RWPE2 (cell line): ENCODE measurements at regions not wholly inside any gene's neighbourhood (a gene's known extent, or its start where the extent isn't known, plus 50 kb on each side); places are given as distances from the start of the nearest gene placed in this dataset.
A peak's percentile ranks its signal among the peaks of the same experiment; 100 is the strongest.
"Not testable (repeated sequence)": the region's sequence is repeated elsewhere in the genome, so short reads cannot be mapped to it uniquely, and the experiment has no call there.

ENCODE experiments used
- ATAC-seq: fragments of 200-7000 bp; cut with Tn5 transposase; 3 replicates; pipeline ENCODE4 v1.9.1; 2021; ENCODE audit warnings: low read depth
- DNase-seq: peaks from one replicate; pipeline ENCODE4 v3.0.0-alpha.2; 2020; ENCODE audit warnings: low spot score
- H3K27ac ChIP-seq: fragments of 450-650 bp; 2 replicates; pipeline ENCODE4 v1.5.1; 2017; ENCODE audit warnings: mild to moderate bottlenecking; ENCODE audit not compliant: poor library complexity, severe bottlenecking
- H3K27me3 ChIP-seq: fragments of 250-450 bp; sonication (Bioruptor Pico); 2 replicates; pipeline ENCODE4 v1.5.1; 2021; ENCODE audit warnings: mild to moderate bottlenecking, moderate library complexity; ENCODE audit not compliant: insufficient read depth, poor library complexity, severe bottlenecking
- H3K36me3 ChIP-seq: fragments of 250-450 bp; sonication (Bioruptor Pico); 2 replicates; pipeline ENCODE4 v1.5.1; 2020; ENCODE audit warnings: low read depth, mild to moderate bottlenecking, moderate library complexity
- H3K4me1 ChIP-seq: fragments of 250-450 bp; sonication (Bioruptor Pico); 2 replicates; pipeline ENCODE4 v1.5.1; 2021; ENCODE audit warnings: mild to moderate bottlenecking, moderate library complexity; ENCODE audit not compliant: insufficient read depth, poor library complexity, severe bottlenecking
- H3K4me3 ChIP-seq: fragments of 250-450 bp; sonication (Bioruptor Pico); 2 replicates; pipeline ENCODE4 v1.5.1; 2021; ENCODE audit warnings: mild to moderate bottlenecking, moderate library complexity; ENCODE audit not compliant: severe bottlenecking
- H3K9me3 ChIP-seq: fragments of 250-450 bp; sonication (Bioruptor Pico); 2 replicates; pipeline ENCODE4 v1.5.1; 2021; ENCODE audit warnings: mild to moderate bottlenecking, moderate library complexity; ENCODE audit not compliant: severe bottlenecking
- CTCF ChIP-seq: fragments of 450-650 bp; IDR thresholded peaks from one replicate; pipeline ENCODE4 v1.5.1; 2017; ENCODE audit warnings: mild to moderate bottlenecking, moderate library complexity; ENCODE audit not compliant: poor library complexity, severe bottlenecking

- ATAC-seq (peak; percentile 51; the same call in 1 of the 3 replicates), DNase-seq (no peak)
- no peak for TF ChIP-seq CTCF
- no peak overlapping the region for H3K4me3 ChIP-seq
- peaks cover 20% of the 10 kb centered on the region for H3K4me1 ChIP-seq
- H3K36me3 ChIP-seq, result no peaks in the 10 kb centered on the region
- peak overlapping the region; percentile 67 for H3K27ac ChIP-seq
- H3K27me3 ChIP-seq, result no peaks in the 10 kb centered on the region
- H3K9me3 ChIP-seq, result no peaks in the 10 kb centered on the region
These were observed 1380.6 kb downstream of the CDH8 start for GRCh38 chr16:60655514-60656153.

GRCh38 chr16:60651346-60651745, 1384.9 kb downstream of the CDH8 start:
- Histone ChIP-seq H3K27me3 (no peaks in the 10 kb centered on the region), H3K27ac (no peak overlapping the region), H3K9me3 (no peaks in the 10 kb centered on the region), H3K4me3 (no peak overlapping the region), H3K36me3 (no peaks in the 10 kb centered on the region), H3K4me1 (peaks cover 48% of the 10 kb centered on the region)
- TF ChIP-seq CTCF, result no peak
- ATAC-seq, result peak; percentile 61
- no peak for DNase-seq

GRCh38 chr16:60648290-60648689, 1387.9 kb downstream of the CDH8 start:
- Histone ChIP-seq H3K9me3 (no peaks in the 10 kb centered on the region), H3K36me3 (no peaks in the 10 kb centered on the region), H3K27ac (peak overlapping the region; percentile 81), H3K4me1 (peaks cover 42% of the 10 kb centered on the region), H3K4me3 (no peak overlapping the region), H3K27me3 (no peaks in the 10 kb centered on the region)
- DNase-seq (no peak), ATAC-seq (peak; percentile 88)
- TF ChIP-seq CTCF, result no peak

- H3K9me3 ChIP-seq, H3K36me3 ChIP-seq, H3K27me3 ChIP-seq, ATAC-seq, H3K4me3 ChIP-seq, DNase-seq: not testable (repeated sequence)
- H3K4me1 ChIP-seq, result peaks cover 50% of the 10 kb centered on the region
- H3K27ac ChIP-seq, result peak overlapping the region; percentile 81
These were observed 1388.8 kb downstream of the CDH8 start for GRCh38 chr16:60647388-60647787.

- Histone ChIP-seq H3K36me3 (no peaks in the 10 kb centered on the region), H3K4me3 (no peak overlapping the region), H3K27ac (peak overlapping the region; percentile 81), H3K9me3 (no peaks in the 10 kb centered on the region), H3K27me3 (no peaks in the 10 kb centered on the region), H3K4me1 (peaks cover 50% of the 10 kb centered on the region)
- ATAC-seq (peak; percentile 72), DNase-seq (no peak)
- no peak for TF ChIP-seq CTCF
These were observed 1389.6 kb downstream of the CDH8 start for GRCh38 chr16:60646631-60647030.
